ENCODE measurements at regions not wholly inside any gene's neighbourhood (a gene's known extent, or its start where the extent isn't known, plus 50 kb on each side); places are given as distances from the start of the nearest gene placed in this dataset.

DNA sequence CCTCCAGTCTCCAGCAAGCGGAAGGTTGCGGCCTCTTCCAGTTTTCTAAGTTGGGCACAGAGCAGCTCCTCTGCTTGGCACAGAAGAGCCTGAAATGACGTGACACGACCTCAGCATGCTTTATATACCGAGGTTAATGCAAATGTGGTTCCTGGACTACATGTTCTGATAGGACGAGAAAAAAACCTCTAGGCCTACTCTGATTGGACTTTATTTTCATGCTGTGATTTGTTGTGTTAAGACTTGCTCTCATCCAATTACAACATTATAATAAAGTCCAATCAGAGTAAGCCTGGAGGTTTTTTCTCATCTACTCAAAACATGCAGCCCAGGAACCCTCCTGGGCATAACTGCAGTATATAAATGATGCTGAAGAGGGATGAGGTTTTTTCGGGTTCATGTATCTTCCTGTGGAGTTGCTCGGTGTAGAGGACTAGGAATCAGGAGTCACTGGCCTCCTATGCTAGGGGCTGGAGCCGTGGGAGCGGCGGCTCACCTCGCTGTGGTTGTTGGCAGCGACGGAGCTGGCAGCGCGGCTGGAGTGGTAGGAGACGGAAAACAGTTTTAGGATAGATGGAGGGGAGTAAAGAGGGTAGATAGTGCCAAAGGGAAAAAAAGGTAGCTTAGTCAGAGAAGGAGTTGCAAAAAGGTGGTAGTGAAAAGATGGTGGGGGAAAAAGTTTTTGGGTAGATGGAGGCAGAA, 878.0 kb downstream of the KCNJ18 start:
- no peak for DNase-seq (ENCODE audit: low read depth)

GRCh38 chr17:22599322-22599721, 907.0 kb downstream of the KCNJ18 start:
- no peak overlapping the region for H3K4me3 ChIP-seq (ENCODE audit: low read length)
- TF ChIP-seq CTCF (conservative IDR thresholded peaks at IDR 0.05; ENCODE audit: low read length), result no peak

More for the DNA sequence above, 878.0 kb downstream of the KCNJ18 start:
- no peak for TF ChIP-seq CTCF (conservative IDR thresholded peaks at IDR 0.05; ENCODE audit: low read length)
- no peak overlapping the region for H3K4me3 ChIP-seq (ENCODE audit: low read length)

DNA sequence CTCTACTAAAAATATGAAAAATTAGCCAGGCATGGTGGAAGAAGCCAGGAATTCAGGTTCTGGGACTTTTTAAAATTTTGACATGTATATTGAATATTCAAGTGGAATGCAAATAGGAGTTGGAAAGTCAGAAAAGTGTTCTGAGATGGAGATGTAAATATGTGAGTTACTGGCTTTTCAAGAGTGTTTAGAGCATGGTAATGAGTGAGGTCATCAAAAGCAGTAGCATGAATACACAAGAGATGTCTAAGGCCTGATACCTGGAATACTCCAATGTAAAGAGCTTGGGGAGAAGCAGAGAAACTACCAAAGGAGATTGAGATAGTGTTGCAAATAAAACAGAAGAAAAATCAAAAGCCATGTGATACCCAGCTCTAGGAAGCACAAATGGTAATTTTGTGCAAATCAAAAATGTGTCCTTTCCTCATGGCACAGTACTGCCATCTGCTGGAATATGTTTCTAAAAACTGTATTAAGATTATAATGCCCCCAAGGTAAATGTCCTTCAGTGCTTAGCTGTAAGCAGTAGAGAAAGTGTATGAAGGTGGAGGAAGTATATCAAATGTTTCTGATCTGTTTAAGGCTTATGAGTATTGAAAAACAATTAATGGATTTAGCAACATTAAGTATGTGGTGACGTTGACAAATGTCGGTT, 908.4 kb downstream of the KCNJ18 start:
- H3K4me3 ChIP-seq (ENCODE audit: low read length), result no peak overlapping the region
- DNase-seq (ENCODE audit: low read depth), result peak; percentile 0
- no peak; the same call in 1 of the 2 replicates for TF ChIP-seq CTCF (conservative IDR thresholded peaks at IDR 0.05; ENCODE audit: low read length)

More at GRCh38 chr17:22599322-22599721, 907.0 kb downstream of the KCNJ18 start:
- no peak for DNase-seq (ENCODE audit: low read depth)
